Astrocyte (in vitro differentiated cells and primary cell): ENCODE measurements at regions not wholly inside any gene's neighbourhood (a gene's known extent, or its start where the extent isn't known, plus 50 kb on each side); places are given as distances from the start of the nearest gene placed in this dataset.

Experiments used
- DNase-seq: peaks from one replicate; pipeline ENCODE4 v3.0.0-alpha.2; 2010; ENCODE audit warnings: low read depth
- FAIRE-seq: peaks from 2 replicates; lab custom pipeline; 2011; peaks lifted over from hg19 to GRCh38; lab: Jason Lieb, UNC
- H2AFZ ChIP-seq: 2 replicates; pipeline ENCODE4 v1.6.0; 2012; ENCODE audit warnings: low read depth, low read length, inconsistent platforms
- H3K27ac ChIP-seq: 2 replicates; pipeline ENCODE4 v1.5.1; 2011; ENCODE audit warnings: low read depth, low read length, inconsistent platforms
- H3K27me3 ChIP-seq: 2 replicates; pipeline ENCODE4 v1.6.0; 2011; ENCODE audit warnings: low read length, inconsistent platforms; ENCODE audit not compliant: insufficient read depth
- H3K36me3 ChIP-seq: 2 replicates; pipeline ENCODE4 v1.5.1; 2011; ENCODE audit warnings: low read length, inconsistent platforms; ENCODE audit not compliant: insufficient read depth
- H3K4me1 ChIP-seq: 2 replicates; pipeline ENCODE4 v1.5.1; 2011; ENCODE audit warnings: low read length, inconsistent platforms; ENCODE audit not compliant: insufficient read depth
- H3K4me2 ChIP-seq: 2 replicates; pipeline ENCODE4 v1.6.0; 2012; ENCODE audit warnings: low read length, inconsistent platforms
- H3K4me3 ChIP-seq: 2 replicates; pipeline ENCODE4 v1.5.1; 2011; ENCODE audit warnings: low read depth, mild to moderate bottlenecking, low read length, inconsistent platforms; ENCODE audit not compliant: insufficient read depth
- H3K79me2 ChIP-seq: 2 replicates; pipeline ENCODE4 v1.6.0; 2012; ENCODE audit warnings: mild to moderate bottlenecking, low read length, inconsistent platforms; ENCODE audit not compliant: insufficient read depth
- H3K9ac ChIP-seq: 2 replicates; pipeline ENCODE4 v1.6.0; 2012; ENCODE audit warnings: mild to moderate bottlenecking, low read length, inconsistent platforms
- H3K9me3 ChIP-seq: 2 replicates; pipeline ENCODE4 v1.5.1; 2012; ENCODE audit warnings: low read depth, mild to moderate bottlenecking, low read length, inconsistent platforms; ENCODE audit not compliant: insufficient read depth
- H4K20me1 ChIP-seq: 2 replicates; pipeline ENCODE4 v1.6.0; 2012; ENCODE audit warnings: low read length, inconsistent platforms; ENCODE audit not compliant: insufficient read depth
- H3K27ac Mint-ChIP-seq: one replicate; pipeline ENCODE4 v1.8.0; 2021; ENCODE audit warnings: mild to moderate bottlenecking, mixed read lengths; ENCODE audit not compliant: unreplicated experiment
- H3K27me3 Mint-ChIP-seq: one replicate; pipeline ENCODE4 v1.8.0; 2021; ENCODE audit warnings: low read depth, mixed read lengths; ENCODE audit not compliant: unreplicated experiment
- H3K36me3 Mint-ChIP-seq: one replicate; pipeline ENCODE4 v1.8.0; 2021; ENCODE audit warnings: low read depth, mixed read lengths; ENCODE audit not compliant: unreplicated experiment
- H3K4me1 Mint-ChIP-seq: one replicate; pipeline ENCODE4 v1.8.0; 2021; ENCODE audit warnings: low read depth, mixed read lengths; ENCODE audit not compliant: unreplicated experiment
- H3K4me3 Mint-ChIP-seq: one replicate; pipeline ENCODE4 v1.8.0; 2021; ENCODE audit warnings: mild to moderate bottlenecking, moderate library complexity, mixed read lengths; ENCODE audit not compliant: unreplicated experiment
- H3K9me3 Mint-ChIP-seq: one replicate; pipeline ENCODE4 v1.8.0; 2021; ENCODE audit warnings: mild to moderate bottlenecking, mixed read lengths; ENCODE audit not compliant: unreplicated experiment
- EZH2 ChIP-seq: IDR thresholded peaks from 2 replicates; pipeline ENCODE4 v1.6.1; 2012; ENCODE audit warnings: mild to moderate bottlenecking, low read length, inconsistent platforms; ENCODE audit not compliant: insufficient read depth
- TF ChIP-seq, protein P1 (sequence below): IDR thresholded peaks from 2 replicates; pipeline ENCODE4 v1.5.1; 2011; ENCODE audit warnings: low read depth, mild to moderate bottlenecking, inconsistent platforms, low read length, moderate library complexity; ENCODE audit not compliant: insufficient read depth

DNA sequence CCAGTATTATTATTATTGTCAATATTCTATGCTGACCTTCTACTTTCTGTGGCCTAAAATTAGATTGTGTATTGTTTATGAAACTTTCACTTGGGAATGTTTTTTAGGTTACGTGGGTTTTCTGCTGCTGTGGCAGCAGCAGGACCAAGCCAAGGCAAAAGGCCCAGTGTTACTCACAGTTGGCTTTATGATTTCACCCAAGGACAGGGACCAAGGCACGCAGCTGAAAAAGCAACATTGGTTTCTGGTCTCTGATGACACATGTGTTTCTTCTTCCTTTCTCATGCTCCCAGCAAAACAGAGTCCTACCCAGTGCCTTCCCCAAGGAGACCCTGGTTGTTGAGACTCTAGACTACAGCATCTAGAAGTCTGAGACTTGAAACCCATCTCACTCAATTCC lies 413.7 kb downstream of the SETD4 start:
- no peaks in the 10 kb centered on the region for H3K79me2 ChIP-seq
- H3K27ac ChIP-seq, result no peak overlapping the region
- H3K4me3 ChIP-seq, result no peak overlapping the region
- H3K9me3 ChIP-seq, result no peaks in the 10 kb centered on the region
- H3K4me1 Mint-ChIP-seq, result peaks cover 5% of the 10 kb centered on the region
- FAIRE-seq (peak; percentile 66), DNase-seq (no peak)
- no peak overlapping the region for H3K4me2 ChIP-seq
- no peak for TF ChIP-seq EZH2
- TF ChIP-seq, protein P1, sequence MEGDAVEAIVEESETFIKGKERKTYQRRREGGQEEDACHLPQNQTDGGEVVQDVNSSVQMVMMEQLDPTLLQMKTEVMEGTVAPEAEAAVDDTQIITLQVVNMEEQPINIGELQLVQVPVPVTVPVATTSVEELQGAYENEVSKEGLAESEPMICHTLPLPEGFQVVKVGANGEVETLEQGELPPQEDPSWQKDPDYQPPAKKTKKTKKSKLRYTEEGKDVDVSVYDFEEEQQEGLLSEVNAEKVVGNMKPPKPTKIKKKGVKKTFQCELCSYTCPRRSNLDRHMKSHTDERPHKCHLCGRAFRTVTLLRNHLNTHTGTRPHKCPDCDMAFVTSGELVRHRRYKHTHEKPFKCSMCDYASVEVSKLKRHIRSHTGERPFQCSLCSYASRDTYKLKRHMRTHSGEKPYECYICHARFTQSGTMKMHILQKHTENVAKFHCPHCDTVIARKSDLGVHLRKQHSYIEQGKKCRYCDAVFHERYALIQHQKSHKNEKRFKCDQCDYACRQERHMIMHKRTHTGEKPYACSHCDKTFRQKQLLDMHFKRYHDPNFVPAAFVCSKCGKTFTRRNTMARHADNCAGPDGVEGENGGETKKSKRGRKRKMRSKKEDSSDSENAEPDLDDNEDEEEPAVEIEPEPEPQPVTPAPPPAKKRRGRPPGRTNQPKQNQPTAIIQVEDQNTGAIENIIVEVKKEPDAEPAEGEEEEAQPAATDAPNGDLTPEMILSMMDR, result no peak
- H3K27ac Mint-ChIP-seq, result no peak overlapping the region
- H3K9me3 Mint-ChIP-seq, result no peaks in the 10 kb centered on the region
- H3K27me3 ChIP-seq, result no peaks in the 10 kb centered on the region
- H3K4me3 Mint-ChIP-seq, result no peak overlapping the region
- peaks cover 9% of the 10 kb centered on the region for H3K4me1 ChIP-seq
- H3K36me3 Mint-ChIP-seq, result no peaks in the 10 kb centered on the region
- H3K9ac ChIP-seq, result no peak overlapping the region
- no peaks in the 10 kb centered on the region for H3K36me3 ChIP-seq
- H3K27me3 Mint-ChIP-seq, result peaks cover 3% of the 10 kb centered on the region
- no peaks in the 10 kb centered on the region for H4K20me1 ChIP-seq
- no peak overlapping the region for H2AFZ ChIP-seq

DNA sequence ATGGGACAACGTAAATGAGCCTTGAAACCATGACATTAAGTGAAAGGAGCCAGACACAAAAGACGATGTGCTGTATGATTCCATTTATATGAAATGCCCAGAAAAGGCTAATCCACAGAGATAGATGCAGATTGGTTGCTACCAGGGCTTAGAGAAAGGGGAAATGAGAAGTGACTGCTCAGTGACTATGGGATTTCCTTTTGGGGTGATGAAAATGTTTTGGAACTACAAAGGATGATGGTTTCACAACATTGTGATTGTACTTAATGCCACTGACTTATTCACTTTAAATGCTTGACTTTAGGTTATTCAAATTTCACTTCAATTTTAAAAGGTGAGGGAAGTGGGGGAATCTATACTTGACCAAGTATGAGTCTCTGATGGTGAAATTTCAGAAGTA lies 414.3 kb downstream of the SETD4 start:
- Mint-ChIP-seq H3K27me3 (no peaks in the 10 kb centered on the region), H3K9me3 (no peaks in the 10 kb centered on the region), H3K36me3 (no peaks in the 10 kb centered on the region), H3K4me3 (no peak overlapping the region), H3K27ac (no peak overlapping the region), H3K4me1 (peaks cover 5% of the 10 kb centered on the region)
- Histone ChIP-seq H3K27me3 (no peaks in the 10 kb centered on the region), H4K20me1 (no peaks in the 10 kb centered on the region), H3K4me3 (no peak overlapping the region), H3K27ac (no peak overlapping the region), H3K36me3 (no peaks in the 10 kb centered on the region), H3K4me2 (no peak overlapping the region), H3K9me3 (no peaks in the 10 kb centered on the region), H3K79me2 (no peaks in the 10 kb centered on the region), H2AFZ (no peak overlapping the region), H3K4me1 (peaks cover 11% of the 10 kb centered on the region), H3K9ac (no peak overlapping the region)
- no peak for DNase-seq
- FAIRE-seq, result no peak
- TF ChIP-seq, protein P1, result no peak
- TF ChIP-seq EZH2, result no peak

DNA sequence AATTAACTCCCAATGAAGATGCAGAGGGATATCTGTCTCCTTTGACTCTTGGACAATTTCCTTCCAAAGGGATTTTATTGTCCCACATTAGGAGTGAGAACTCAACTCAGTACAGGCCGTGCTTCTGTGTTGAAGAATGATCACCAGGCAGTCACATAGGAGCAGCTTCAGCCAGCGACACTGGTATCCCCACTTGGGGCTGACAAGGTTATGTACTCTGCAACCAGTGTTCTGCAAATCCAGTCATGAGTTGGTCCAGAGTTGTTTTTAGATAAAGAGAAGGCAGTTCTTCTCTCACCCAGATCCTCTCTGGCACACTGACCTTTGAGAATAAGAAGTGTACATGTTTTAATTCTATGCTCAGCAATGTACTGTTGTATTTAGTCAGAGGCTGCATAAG lies 415.8 kb downstream of the SETD4 start:
- Mint-ChIP-seq H3K27ac (no peak overlapping the region), H3K36me3 (no peaks in the 10 kb centered on the region), H3K27me3 (no peaks in the 10 kb centered on the region), H3K4me1 (peaks cover 5% of the 10 kb centered on the region), H3K4me3 (no peak overlapping the region), H3K9me3 (no peaks in the 10 kb centered on the region)
- H2AFZ ChIP-seq, result no peak overlapping the region
- no peaks in the 10 kb centered on the region for H3K36me3 ChIP-seq
- no peaks in the 10 kb centered on the region for H3K27me3 ChIP-seq
- no peaks in the 10 kb centered on the region for H3K79me2 ChIP-seq
- H3K9me3 ChIP-seq, result no peaks in the 10 kb centered on the region
- H3K4me1 ChIP-seq, result peaks cover 11% of the 10 kb centered on the region
- no peaks in the 10 kb centered on the region for H4K20me1 ChIP-seq
- no peak for TF ChIP-seq EZH2
- TF ChIP-seq, protein P1, result no peak
- H3K4me3 ChIP-seq, result no peak overlapping the region
- H3K9ac ChIP-seq, result no peak overlapping the region
- FAIRE-seq (no peak), DNase-seq (no peak)
- no peak overlapping the region for H3K4me2 ChIP-seq
- no peak overlapping the region for H3K27ac ChIP-seq
